ENCODE measurements at regions not wholly inside any gene's neighbourhood (a gene's known extent, or its start where the extent isn't known, plus 50 kb on each side); places are given as distances from the start of the nearest gene placed in this dataset.

DNA sequence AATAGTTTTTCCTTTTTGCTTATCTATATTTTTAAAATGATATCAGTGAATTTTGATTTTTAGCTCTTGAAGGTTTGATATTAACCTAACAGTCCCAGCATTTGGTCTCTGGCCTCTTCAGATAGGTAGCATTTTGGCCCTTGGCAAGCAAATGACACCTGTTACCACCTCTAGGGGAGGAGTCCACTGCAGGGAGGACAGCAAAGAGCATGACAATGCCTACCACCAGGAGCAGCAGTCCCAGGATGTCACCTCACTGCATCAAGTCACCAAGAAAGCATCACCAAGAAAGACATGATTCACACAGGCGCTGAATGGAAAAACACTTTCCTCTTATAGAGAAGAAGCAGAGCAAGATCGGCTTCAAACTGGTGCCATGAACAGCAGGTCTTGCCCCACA, 224.3 kb downstream of the UBE3D start:
- TF ChIP-seq ZNF221 (tag by site-specific recombination; IDR thresholded peaks at IDR 0.05; ENCODE audit: borderline replicate concordance) (no peak), CTCF (tag by site-specific recombination; IDR thresholded peaks at IDR 0.05) (no peak), ZBTB1 (tag by site-specific recombination; IDR thresholded peaks at IDR 0.05) (no peak), ZNF350 (tag by site-specific recombination; IDR thresholded peaks at IDR 0.05) (no peak), ZNF510 (tag by site-specific recombination; IDR thresholded peaks at IDR 0.05; ENCODE audit: insufficient replicate concordance) (no peak), ZNF10 (tag by site-specific recombination; IDR thresholded peaks at IDR 0.05) (no peak), ZBTB44 (tag by site-specific recombination; IDR thresholded peaks at IDR 0.05) (no peak), ZBTB26 (tag by site-specific recombination; optimal IDR thresholded peaks at IDR 0.05) (no peak), ZNF416 (tag by site-specific recombination; IDR thresholded peaks at IDR 0.05) (no peak), ZBTB7A (tag by site-specific recombination; IDR thresholded peaks at IDR 0.05; ENCODE audit: low read depth) (no peak), REST (tag by site-specific recombination; IDR thresholded peaks at IDR 0.05) (no peak)
- TF ChIP-seq, protein P1, sequence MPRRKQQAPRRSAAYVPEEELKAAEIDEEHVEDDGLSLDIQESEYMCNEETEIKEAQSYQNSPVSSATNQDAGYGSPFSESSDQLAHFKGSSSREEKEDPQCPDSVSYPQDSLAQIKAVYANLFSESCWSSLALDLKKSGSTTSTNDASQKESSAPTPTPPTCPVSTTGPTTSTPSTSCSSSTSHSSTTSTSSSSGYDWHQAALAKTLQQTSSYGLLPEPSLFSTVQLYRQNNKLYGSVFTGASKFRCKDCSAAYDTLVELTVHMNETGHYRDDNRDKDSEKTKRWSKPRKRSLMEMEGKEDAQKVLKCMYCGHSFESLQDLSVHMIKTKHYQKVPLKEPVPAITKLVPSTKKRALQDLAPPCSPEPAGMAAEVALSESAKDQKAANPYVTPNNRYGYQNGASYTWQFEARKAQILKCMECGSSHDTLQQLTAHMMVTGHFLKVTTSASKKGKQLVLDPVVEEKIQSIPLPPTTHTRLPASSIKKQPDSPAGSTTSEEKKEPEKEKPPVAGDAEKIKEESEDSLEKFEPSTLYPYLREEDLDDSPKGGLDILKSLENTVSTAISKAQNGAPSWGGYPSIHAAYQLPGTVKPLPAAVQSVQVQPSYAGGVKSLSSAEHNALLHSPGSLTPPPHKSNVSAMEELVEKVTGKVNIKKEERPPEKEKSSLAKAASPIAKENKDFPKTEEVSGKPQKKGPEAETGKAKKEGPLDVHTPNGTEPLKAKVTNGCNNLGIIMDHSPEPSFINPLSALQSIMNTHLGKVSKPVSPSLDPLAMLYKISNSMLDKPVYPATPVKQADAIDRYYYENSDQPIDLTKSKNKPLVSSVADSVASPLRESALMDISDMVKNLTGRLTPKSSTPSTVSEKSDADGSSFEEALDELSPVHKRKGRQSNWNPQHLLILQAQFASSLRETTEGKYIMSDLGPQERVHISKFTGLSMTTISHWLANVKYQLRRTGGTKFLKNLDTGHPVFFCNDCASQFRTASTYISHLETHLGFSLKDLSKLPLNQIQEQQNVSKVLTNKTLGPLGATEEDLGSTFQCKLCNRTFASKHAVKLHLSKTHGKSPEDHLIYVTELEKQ (tag by site-specific recombination; IDR thresholded peaks at IDR 0.05; ENCODE audit: borderline replicate concordance): no peak

All from HEK293 (cell line).